ENCODE measurements at regions not wholly inside any gene's neighbourhood (a gene's known extent, or its start where the extent isn't known, plus 50 kb on each side); places are given as distances from the start of the nearest gene placed in this dataset.

GRCh38 chr7:36066343-36066664, 86.8 kb upstream of the EEPD1 start:
- TF ChIP-seq POLR2AphosphoS5 (IDR thresholded peaks at IDR 0.05) (no peak), CTCF (IDR thresholded peaks at IDR 0.05) (no peak), POLR2A (IDR thresholded peaks at IDR 0.05) (no peak), EP300 (IDR thresholded peaks at IDR 0.05; ENCODE audit: low read depth) (no peak)
